ENCODE measurements at regions not wholly inside any gene's neighbourhood (a gene's known extent, or its start where the extent isn't known, plus 50 kb on each side); places are given as distances from the start of the nearest gene placed in this dataset.

DNA sequence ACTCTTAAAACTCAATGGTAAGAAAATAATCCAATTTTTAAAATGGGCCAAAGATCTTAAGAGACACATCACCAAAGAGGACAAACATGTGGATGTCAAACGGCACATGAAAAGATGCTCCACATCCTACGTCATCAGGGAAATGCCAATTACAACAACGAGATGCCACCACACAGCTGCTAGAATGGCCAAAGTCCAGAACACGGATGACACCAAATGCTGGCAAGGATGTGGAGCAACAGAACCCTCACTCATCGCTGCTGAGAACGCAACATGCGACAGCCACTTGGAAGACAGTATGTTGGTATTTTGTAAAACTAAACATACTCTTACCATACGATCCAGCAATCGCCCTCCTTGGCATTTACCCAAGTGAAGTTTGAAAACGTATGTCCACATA, 132.8 kb upstream of the CDH4 start:
- intact Hi-C loops (cut with micrococcal nuclease) = no loop called here
- peaks cover 4% of the 10 kb centered on the region for H3K9me3 ChIP-seq (replicated peaks)
- peaks cover 17% of the 10 kb centered on the region for H3K27me3 ChIP-seq (ENCODE audit: low read depth)
- H3K4me3 ChIP-seq = no peak overlapping the region
- H3K27ac ChIP-seq (replicated peaks) = no peak overlapping the region
- DNase-seq = no peak
- TF ChIP-seq, protein P1, sequence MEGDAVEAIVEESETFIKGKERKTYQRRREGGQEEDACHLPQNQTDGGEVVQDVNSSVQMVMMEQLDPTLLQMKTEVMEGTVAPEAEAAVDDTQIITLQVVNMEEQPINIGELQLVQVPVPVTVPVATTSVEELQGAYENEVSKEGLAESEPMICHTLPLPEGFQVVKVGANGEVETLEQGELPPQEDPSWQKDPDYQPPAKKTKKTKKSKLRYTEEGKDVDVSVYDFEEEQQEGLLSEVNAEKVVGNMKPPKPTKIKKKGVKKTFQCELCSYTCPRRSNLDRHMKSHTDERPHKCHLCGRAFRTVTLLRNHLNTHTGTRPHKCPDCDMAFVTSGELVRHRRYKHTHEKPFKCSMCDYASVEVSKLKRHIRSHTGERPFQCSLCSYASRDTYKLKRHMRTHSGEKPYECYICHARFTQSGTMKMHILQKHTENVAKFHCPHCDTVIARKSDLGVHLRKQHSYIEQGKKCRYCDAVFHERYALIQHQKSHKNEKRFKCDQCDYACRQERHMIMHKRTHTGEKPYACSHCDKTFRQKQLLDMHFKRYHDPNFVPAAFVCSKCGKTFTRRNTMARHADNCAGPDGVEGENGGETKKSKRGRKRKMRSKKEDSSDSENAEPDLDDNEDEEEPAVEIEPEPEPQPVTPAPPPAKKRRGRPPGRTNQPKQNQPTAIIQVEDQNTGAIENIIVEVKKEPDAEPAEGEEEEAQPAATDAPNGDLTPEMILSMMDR (IDR thresholded peaks at IDR 0.05; ENCODE audit: borderline replicate concordance) = no peak
- H3K36me3 ChIP-seq = no peaks in the 10 kb centered on the region
- H3K4me1 ChIP-seq = peaks cover 8% of the 10 kb centered on the region

DNA sequence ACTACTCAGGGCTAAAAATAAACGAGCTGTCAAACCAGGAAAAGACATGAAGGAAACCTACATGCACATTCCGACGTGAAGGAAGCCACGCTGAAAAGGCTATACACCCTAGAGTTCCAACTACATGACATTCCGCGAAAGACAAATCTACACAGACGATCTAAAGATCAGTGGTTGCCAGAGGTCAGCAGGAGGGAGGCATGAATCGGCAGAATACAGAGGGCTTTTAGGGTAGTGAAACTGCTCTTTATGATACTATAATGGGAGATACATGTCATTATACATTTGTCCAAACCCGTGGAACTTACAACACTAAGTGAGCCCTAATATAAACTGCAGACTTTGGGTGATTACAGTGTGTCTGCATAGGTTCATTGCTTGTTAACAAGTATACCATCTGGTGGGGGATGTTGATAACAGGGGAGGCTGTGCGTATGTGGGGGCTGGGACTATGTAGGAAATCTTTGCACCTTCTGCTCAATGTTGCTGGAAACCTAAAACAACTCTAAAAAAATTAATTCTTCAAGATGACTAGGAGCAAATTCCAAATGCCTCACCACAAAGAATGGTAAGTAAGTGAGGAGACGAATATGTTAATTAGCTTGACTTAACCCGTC, 132.2 kb upstream of the CDH4 start:
- Histone ChIP-seq H3K27me3 (ENCODE audit: low read depth) (peaks cover 17% of the 10 kb centered on the region), H3K9me3 (replicated peaks) (peaks cover 4% of the 10 kb centered on the region), H3K36me3 (no peaks in the 10 kb centered on the region), H3K4me1 (peaks cover 8% of the 10 kb centered on the region), H3K27ac (replicated peaks) (no peak overlapping the region), H3K4me3 (no peak overlapping the region)
- TF ChIP-seq, protein P1 (IDR thresholded peaks at IDR 0.05; ENCODE audit: borderline replicate concordance) = no peak
- intact Hi-C loops (cut with micrococcal nuclease) = no loop called here
- no peak for DNase-seq

DNA sequence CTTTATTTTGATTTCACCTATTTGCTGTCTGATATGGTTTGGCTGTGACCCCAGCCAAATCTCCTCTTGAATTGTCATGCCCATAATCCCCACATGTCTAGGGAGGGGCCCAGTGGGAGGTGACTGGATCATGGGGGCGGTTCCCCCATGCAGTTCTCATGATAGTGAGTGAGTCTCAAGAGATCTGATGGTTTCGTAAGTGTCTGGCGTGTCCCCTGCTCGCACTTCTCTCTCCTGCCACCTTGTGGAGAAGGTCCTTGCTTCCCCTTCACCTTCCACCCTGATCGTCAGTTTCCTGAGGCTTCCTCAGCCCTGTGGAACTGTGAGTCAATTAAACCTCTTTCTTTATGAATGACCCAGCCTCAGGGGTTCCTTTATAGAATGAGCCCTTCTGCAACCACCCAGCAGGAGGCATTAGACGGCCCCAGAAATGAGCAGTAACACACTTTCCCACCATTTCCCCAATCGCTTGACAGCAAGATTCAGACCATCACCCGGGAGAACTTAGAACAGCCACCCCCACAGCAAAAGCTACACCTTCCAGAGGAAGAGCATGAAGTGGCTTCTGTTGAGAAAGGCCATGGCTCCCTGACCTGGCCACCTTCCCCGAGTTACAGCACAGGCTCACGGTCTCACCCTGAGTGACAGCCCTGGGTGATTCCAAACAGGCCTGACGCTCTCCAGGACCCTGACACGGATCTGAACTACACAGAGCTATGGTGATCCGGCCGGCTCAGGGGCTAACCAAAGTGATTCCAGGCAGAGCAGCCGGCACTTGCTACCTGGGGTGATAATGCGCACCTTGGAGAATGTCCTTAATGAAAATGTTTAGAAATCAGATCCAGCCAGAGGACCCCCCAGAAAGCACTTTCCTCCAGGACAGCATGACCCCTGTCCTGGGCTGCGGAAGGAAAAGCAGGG, 131.2 kb upstream of the CDH4 start:
- Histone ChIP-seq H3K4me3 (no peak overlapping the region), H3K36me3 (no peaks in the 10 kb centered on the region), H3K27me3 (ENCODE audit: low read depth) (peaks cover 17% of the 10 kb centered on the region), H3K27ac (replicated peaks) (no peak overlapping the region), H3K9me3 (replicated peaks) (peaks cover 4% of the 10 kb centered on the region), H3K4me1 (peaks cover 6% of the 10 kb centered on the region)
- intact Hi-C loops (cut with micrococcal nuclease) = no loop called here
- TF ChIP-seq, protein P1 (IDR thresholded peaks at IDR 0.05; ENCODE audit: borderline replicate concordance) = peak; percentile 72
- DNase-seq = peak; percentile 21

DNA sequence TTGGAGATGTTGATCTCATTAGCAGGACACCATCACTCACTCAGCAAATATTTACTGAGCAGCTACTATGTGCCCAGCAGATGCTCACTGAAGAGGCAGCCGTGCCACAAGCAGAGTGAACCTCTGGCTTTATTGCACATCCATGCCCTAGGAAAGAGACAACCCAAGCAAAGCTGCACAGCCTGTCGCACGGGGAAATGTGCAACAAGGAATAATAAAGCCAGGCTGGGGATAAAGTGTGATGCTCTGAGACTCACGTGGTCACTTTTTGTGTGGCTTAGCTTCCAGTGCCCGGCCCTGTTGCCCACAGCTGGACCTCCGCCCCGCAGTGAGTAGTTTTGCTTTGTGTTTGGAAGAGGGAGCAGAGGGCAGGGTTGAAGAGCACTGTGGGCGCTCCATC, 130.4 kb upstream of the CDH4 start:
- TF ChIP-seq, protein P1 (IDR thresholded peaks at IDR 0.05; ENCODE audit: borderline replicate concordance) = no peak

DNA sequence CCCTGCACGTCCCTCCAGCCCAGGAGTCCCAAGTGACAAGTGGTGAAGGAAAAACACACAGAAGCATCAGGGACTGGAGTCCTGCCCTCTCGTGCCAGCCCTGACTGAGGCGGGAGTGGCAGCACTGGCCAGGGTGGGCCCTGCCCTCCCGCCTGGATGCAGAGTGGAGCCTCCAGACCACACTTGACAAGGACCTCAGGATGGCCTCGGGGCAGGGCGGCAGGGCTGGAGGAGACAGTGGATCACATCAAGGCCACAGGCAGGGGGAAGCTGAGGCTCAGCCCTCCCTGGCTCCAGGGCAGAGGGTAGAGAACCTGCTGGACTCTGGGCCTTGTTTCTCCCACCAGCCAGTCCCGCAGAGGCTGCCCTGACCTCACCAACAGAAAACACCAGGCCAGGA, 128.8 kb upstream of the CDH4 start:
- Histone ChIP-seq H3K27me3 (ENCODE audit: low read depth) (peaks cover 19% of the 10 kb centered on the region), H3K36me3 (no peaks in the 10 kb centered on the region), H3K9me3 (replicated peaks) (peaks cover 4% of the 10 kb centered on the region), H3K4me3 (no peak overlapping the region), H3K27ac (replicated peaks) (no peak overlapping the region), H3K4me1 (no peaks in the 10 kb centered on the region)
- no peak for DNase-seq
- TF ChIP-seq, protein P1 (IDR thresholded peaks at IDR 0.05; ENCODE audit: borderline replicate concordance) = no peak
- intact Hi-C loops (cut with micrococcal nuclease) = no loop called here

More for the DNA sequence above, 130.4 kb upstream of the CDH4 start:
- intact Hi-C loops (cut with micrococcal nuclease) = no loop called here
- Histone ChIP-seq H3K9me3 (replicated peaks) (peaks cover 4% of the 10 kb centered on the region), H3K27me3 (ENCODE audit: low read depth) (peaks cover 17% of the 10 kb centered on the region), H3K4me1 (no peaks in the 10 kb centered on the region), H3K4me3 (no peak overlapping the region), H3K27ac (replicated peaks) (no peak overlapping the region), H3K36me3 (no peaks in the 10 kb centered on the region)
- no peak for DNase-seq
